Esophagus muscularis mucosa (tissue), 4 donors: ENCODE measurements at regions not wholly inside any gene's neighbourhood (a gene's known extent, or its start where the extent isn't known, plus 50 kb on each side); places are given as distances from the start of the nearest gene placed in this dataset.

ENCODE experiments used
- EP300 ChIP-seq: sonication (generic); formaldehyde crosslinking; IDR thresholded peaks from one replicate; pipeline ENCODE4 v1.6.1; 2017; ENCODE audit warnings: antibody characterized with exemption
- POLR2AphosphoS5 ChIP-seq, 2 donors: sonication (generic); formaldehyde crosslinking; IDR thresholded peaks; one replicate each; pipeline ENCODE4 v1.6.1; 2017; ENCODE audit warnings: antibody characterized with exemption in 2 of 2
- TF ChIP-seq, protein P1 (sequence below), 3 experiments: fragments of 200-600 bp in 2 of 3; fragments of 450-650 bp in 1 of 3; sonication (generic) in 2 of 3; IDR thresholded peaks; one replicate each; pipeline ENCODE4 v1.5.1; 2017 to 2019; ENCODE audit warnings: antibody characterized with exemption in 3 of 3, mild to moderate bottlenecking in 2 of 3, moderate library complexity in 1 of 3

DNA sequence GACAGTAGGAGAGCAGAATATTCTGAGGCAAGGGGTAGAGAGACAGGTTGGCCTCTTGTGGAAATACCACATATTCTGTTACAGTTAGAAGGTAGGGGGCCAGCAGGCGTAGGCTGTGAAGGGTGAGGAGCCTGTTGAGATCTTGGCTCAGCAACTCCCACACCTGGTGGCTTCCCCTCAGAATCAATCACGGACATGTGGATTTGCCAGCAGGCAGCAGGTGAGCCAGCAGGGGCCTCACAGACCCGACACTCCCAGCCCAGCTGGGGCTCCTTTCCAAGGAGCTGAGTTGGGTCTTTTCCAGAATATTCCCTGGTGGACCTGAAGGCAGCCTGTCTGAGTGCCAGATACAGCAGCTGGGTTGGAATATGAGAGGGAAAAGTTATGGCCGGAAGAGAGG is 150.0 kb upstream of the CRY1 start:
- TF ChIP-seq, protein P1, sequence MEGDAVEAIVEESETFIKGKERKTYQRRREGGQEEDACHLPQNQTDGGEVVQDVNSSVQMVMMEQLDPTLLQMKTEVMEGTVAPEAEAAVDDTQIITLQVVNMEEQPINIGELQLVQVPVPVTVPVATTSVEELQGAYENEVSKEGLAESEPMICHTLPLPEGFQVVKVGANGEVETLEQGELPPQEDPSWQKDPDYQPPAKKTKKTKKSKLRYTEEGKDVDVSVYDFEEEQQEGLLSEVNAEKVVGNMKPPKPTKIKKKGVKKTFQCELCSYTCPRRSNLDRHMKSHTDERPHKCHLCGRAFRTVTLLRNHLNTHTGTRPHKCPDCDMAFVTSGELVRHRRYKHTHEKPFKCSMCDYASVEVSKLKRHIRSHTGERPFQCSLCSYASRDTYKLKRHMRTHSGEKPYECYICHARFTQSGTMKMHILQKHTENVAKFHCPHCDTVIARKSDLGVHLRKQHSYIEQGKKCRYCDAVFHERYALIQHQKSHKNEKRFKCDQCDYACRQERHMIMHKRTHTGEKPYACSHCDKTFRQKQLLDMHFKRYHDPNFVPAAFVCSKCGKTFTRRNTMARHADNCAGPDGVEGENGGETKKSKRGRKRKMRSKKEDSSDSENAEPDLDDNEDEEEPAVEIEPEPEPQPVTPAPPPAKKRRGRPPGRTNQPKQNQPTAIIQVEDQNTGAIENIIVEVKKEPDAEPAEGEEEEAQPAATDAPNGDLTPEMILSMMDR (IDR thresholded peaks at IDR 0.05), result no peak
- no peak for TF ChIP-seq EP300
- no peak for TF ChIP-seq POLR2AphosphoS5 (IDR thresholded peaks at IDR 0.05)
